Activated CD8-positive, alpha-beta memory T cell treated with anti-CD3 and anti-CD28 coated beads, Interleukin-2, amount 50 U/mL, for 24 hours (primary cell): ENCODE measurements at regions not wholly inside any gene's neighbourhood (a gene's known extent, or its start where the extent isn't known, plus 50 kb on each side); places are given as distances from the start of the nearest gene placed in this dataset.
"Not testable (repeated sequence)": the region's sequence is repeated elsewhere in the genome, so short reads cannot be mapped to it uniquely, and the experiment has no call there.

Source experiments
- DNase-seq: peaks from one replicate; pipeline ENCODE4 v3.0.0-alpha.2; 2020; ENCODE audit errors: extremely low read depth

GRCh38 chr5:125085797-125086505, 339.5 kb upstream of the ZNF608 start:
- DNase-seq, result no peak

DNA sequence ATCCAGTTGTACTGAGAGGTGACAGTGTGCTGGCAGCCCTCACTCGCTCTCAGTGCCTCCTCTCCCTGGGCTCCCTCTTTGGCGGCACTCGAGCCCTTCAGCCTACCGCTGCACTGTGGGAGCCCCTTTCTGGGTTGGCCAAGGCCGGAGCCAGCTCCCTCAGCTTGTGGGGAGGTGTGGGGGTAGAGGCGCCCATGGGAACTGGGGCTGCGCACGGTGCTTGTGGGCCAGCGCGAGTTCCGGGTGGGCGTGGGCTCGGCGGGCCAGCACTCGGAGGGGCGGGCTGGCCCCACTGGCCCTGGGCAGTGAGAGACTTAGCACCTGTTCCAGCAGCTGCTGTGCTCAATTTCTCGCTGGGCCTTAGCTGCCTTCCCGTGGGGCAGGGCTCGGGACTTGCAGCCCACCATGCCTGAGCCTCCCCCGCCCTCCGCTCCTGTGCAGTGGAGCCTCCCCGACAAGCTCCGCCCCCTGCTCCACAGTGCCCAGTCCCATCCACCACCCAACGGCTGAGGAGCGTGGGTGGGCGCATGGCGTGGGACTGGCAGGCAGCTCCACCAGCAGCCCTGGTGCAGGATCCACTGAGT, 342.2 kb upstream of the ZNF608 start:
- DNase-seq, result no peak

DNA sequence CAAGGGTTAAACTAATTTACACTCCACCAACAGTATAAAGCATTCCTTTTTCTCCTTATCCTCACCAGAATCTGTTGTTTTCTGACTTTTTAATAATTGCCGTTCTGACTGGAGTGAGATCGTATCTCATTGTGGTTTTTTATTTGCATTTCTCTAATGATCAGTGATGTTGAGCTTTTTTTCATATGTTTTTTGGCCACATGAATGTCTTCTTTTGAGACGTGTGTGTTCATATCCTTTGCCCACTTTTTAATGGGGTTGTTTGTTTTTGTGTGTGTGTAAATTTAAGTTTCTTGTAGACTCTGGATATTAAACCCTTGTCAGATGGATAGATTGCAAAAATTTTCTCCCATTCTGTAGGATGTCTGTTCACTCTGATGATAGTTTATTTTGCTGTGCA, 345.7 kb upstream of the ZNF608 start:
- DNase-seq, result not testable (repeated sequence)

GRCh38 chr5:125093776-125094175, 347.3 kb upstream of the ZNF608 start:
- no peak for DNase-seq

GRCh38 chr5:125100342-125100741, 353.9 kb upstream of the ZNF608 start:
- no peak for DNase-seq

GRCh38 chr5:125100951-125101350, 354.5 kb upstream of the ZNF608 start:
- no peak for DNase-seq

- no peak for DNase-seq
Observed at GRCh38 chr5:125103459-125103858, 357.0 kb upstream of the ZNF608 start.

DNA sequence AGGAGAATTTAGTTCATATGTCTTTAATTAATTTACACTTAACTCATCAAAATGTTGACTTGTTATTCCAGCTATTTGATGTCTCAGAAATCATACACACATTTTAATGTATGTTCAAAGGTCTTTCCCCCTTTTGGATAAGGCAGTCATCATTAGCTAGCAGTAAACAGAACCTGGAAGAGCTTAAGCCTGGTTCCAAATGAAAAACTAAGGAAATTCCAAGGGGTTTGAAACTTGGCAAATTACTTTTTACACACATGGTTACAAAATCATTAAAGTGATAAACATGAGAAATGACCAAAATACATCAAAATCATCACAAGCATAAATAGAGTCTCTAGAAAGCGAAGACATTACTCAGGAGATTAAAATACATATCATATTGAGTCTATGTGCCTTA, 359.8 kb upstream of the ZNF608 start:
- no peak for DNase-seq

GRCh38 chr5:125106881-125107280, 360.4 kb upstream of the ZNF608 start:
- no peak for DNase-seq

DNA sequence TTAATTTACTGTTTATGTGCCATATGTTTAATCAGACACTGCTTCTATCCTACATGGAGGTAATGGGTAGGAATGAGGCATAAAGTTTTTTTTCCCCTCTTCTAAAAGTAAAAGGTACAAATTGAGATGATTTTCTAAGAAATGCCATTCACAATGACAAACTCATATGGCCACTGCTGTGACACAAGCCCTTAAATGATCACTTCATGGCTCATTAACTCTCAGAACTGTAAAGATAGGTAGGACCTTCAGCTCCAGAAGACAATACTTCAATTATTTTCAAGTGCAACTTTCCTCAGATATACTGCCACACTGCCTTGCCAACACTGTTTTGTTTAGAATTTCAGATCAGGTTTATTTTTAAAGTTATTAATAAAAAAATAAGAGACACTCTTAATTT, 362.9 kb upstream of the ZNF608 start:
- DNase-seq, result no peak

- DNase-seq, result no peak
Observed at GRCh38 chr5:125109816-125110215, 363.4 kb upstream of the ZNF608 start.

DNA sequence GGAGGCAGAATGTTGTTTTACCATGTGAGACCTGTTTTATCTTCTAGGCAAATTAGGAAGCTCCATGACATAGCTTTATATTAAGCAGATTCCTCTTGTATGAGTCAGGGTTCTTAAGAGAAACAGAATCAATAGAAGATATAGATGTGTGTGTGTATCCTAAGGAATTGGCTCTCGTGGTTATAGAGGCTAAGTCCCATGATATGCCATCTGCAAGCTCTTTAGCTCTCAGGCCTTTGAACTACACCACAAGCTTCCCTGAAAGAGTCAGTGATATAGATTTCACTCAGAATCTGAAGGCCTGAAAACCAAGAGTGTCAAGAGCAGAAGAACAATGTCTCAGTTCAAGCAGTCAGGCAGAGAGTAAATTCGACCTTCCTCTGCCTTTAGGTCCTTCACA, 365.8 kb upstream of the ZNF608 start:
- DNase-seq, result no peak

GRCh38 chr5:125113328-125113727, 366.9 kb upstream of the ZNF608 start:
- DNase-seq, result no peak

DNA sequence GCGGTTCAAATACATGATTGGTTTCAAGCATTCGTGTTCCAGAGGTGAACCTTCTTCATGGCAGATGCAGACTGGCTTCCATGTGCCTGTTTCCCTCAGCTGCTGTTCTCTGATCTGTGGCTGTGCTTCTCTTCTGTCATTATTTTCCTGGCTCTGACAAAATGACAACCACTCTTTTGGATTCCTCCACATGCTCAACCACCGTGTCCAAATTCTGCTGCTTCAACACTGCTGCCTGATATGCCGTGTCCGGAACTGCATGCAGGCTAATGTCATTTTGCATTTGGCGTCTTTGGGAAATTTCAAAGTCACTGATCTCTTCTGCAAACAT, 368.7 kb upstream of the ZNF608 start:
- DNase-seq, result no peak

GRCh38 chr5:125117566-125117965, 371.1 kb upstream of the ZNF608 start:
- no peak for DNase-seq

- DNase-seq, result no peak
Observed at GRCh38 chr5:125120012-125120411, 373.6 kb upstream of the ZNF608 start.

GRCh38 chr5:125125031-125125823, 378.8 kb upstream of the ZNF608 start:
- no peak for DNase-seq

GRCh38 chr5:125126050-125126449, 379.6 kb upstream of the ZNF608 start:
- no peak for DNase-seq

DNA sequence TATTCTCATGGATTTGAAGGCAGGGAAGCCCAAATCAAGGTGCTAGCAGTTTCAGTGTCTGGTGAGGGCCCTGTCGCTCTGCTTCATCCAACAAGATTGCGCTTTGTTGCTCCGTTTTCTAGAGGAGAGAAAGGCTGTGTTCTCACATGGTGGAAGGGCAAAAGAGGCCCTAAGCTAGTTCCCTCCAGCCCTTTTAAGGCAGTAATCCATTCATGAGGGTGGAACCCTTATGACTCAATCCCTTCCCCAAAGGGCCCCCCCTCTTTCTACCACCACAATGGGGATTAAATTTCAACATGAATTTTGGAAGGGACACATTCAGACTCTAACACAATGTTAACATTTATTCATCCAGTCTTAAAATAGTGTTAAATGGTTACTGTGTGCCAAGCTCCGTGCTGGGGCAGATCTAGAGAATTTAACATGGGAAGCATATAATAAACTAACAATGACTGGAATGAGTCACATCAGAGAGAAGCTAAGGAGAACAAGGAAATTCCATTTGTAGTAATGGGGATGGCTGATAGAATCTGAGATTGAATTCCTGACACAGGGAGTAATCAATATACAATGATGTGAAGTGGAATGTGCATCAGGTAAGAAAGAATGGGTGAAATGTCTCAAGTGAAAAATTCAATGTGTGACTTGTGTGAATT, 382.8 kb upstream of the ZNF608 start:
- no peak for DNase-seq

- no peak for DNase-seq
Observed at GRCh38 chr5:125130591-125130990, 384.2 kb upstream of the ZNF608 start.

DNA sequence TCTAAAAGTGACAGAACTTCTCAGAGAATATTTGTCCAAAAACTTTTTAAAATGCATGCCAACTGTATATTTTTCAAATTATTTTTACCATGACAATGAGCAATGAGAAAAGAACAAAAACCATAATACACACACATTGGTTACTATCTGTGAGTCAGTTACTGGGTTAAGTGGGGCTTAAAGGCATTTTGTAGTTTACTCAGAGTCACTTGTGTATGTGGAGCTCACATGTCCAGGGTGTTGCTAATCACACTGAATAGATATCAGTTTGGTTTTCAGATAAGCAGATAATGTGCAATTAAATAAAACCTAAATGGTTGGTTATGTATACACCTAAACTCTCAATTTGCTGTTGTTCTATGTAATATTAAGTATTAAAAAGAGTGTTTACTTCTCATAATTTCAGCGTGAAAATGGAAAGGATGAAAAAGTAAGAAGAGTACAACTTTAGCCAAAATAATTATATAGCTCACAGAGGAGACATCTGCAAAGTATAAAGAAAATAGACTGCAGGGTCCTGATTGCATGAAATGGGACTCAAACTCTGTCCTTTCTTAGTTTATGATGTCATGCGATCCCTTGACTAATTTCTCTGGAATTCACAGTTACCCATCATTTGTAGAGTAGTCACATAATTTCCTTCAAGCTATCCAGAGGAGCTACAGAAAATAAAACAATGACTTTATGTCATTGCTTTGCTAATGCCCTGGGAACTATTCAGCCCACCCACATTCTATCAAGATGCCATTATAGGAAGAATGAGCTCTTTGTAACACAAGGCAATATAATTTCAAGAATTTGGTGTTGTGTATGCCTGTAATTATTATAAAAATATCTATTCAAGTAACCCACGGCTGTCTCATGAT, 388.0 kb upstream of the ZNF608 start:
- DNase-seq, result no peak

DNA sequence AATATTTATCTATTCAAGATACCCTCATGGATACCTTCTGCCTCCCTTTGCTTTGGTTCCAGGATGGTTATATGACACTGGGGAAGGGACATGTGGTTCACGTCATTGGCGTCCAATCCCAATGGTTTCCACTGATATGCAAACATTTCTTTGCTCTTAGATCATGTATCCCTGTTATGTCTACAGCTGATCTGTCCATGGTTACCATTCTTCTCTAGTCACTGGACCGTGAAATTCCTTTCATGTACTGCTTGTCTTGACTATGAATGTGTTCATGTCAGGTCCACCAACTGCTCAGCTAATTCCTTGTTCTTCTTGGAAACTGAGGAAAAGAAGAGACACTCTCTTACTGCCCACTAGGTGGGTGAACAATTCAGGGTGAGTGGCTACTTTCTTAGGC, 391.1 kb upstream of the ZNF608 start:
- no peak for DNase-seq
